AG04449 (cell line): ENCODE measurements at regions not wholly inside any gene's neighbourhood (a gene's known extent, or its start where the extent isn't known, plus 50 kb on each side); places are given as distances from the start of the nearest gene placed in this dataset.
"Not testable (repeated sequence)": the region's sequence is repeated elsewhere in the genome, so short reads cannot be mapped to it uniquely, and the experiment has no call there.

Experiments used
- CTCF ChIA-PET: fragments of 350-600 bp; formaldehyde crosslinking; extraction: SDS; loops from one replicate; lab custom pipeline; 2021; ENCODE audit warnings: antibody characterized with exemption; lab: Yijun Ruan, JAX
- POLR2A ChIA-PET: fragments of 400-600, 350-600 bp; formaldehyde crosslinking; extraction: SDS; loops from one replicate; lab custom pipeline; 2020; ENCODE audit warnings: antibody characterized with exemption, inconsistent platforms; lab: Yijun Ruan, JAX
- DNase-seq: peaks from one replicate; pipeline ENCODE4 v3.0.0-alpha.2; 2010; ENCODE audit warnings: low read depth, low spot score
- H3K4me3 ChIP-seq: 2 replicates; pipeline ENCODE4 v1.5.1; 2011; ENCODE audit warnings: low read depth, mild to moderate bottlenecking, control low read depth, low read length
- TF ChIP-seq, protein P1 (sequence below): IDR thresholded peaks from one replicate; pipeline ENCODE4 v1.5.1; 2011; ENCODE audit warnings: mild to moderate bottlenecking, moderate library complexity, low read length, control low read depth, inconsistent platforms; ENCODE audit not compliant: insufficient read depth; ENCODE audit errors: missing control alignments

DNA sequence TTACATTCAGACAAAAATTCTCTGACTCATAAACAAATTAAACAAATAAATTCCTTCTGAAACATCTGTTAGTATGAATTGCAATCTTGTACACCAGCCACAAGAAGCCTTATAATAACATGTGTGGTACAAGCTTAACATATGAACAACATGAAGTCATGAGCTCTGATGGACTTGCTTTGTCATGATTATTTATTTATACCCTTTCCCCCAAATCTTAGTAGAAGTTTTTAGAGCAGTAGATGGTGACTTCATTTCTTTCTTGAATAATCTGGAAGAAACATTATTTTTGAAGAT lies 633.4 kb downstream of the EPHA3 start:
- TF ChIP-seq, protein P1, sequence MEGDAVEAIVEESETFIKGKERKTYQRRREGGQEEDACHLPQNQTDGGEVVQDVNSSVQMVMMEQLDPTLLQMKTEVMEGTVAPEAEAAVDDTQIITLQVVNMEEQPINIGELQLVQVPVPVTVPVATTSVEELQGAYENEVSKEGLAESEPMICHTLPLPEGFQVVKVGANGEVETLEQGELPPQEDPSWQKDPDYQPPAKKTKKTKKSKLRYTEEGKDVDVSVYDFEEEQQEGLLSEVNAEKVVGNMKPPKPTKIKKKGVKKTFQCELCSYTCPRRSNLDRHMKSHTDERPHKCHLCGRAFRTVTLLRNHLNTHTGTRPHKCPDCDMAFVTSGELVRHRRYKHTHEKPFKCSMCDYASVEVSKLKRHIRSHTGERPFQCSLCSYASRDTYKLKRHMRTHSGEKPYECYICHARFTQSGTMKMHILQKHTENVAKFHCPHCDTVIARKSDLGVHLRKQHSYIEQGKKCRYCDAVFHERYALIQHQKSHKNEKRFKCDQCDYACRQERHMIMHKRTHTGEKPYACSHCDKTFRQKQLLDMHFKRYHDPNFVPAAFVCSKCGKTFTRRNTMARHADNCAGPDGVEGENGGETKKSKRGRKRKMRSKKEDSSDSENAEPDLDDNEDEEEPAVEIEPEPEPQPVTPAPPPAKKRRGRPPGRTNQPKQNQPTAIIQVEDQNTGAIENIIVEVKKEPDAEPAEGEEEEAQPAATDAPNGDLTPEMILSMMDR = no peak
- CTCF ChIA-PET = no interaction called here

DNA sequence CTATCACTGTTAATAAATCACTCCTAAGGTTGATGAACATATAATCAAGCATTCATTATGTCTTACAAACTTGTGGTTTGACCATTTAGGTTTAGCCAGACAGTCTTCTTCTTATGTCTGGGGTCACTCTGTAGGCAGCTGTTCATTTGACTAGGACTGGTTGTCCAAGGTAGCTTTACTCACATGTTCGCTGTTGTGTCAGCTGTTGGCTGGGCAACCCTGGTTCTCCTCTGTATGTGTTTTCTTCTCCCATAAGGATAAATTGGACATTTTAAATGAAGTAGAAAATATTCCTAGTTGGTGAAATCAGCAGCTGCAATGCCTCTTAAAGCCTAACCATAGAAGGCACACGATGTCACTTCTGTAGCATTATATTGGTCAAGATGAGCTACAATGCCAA lies 635.1 kb downstream of the EPHA3 start:
- H3K4me3 ChIP-seq = no peak overlapping the region
- ChIA-PET POLR2A (no interaction called here), CTCF (no interaction called here)
- TF ChIP-seq, protein P1 = no peak
- DNase-seq = no peak

More for the DNA sequence above, 633.4 kb downstream of the EPHA3 start:
- no peak overlapping the region for H3K4me3 ChIP-seq
- POLR2A ChIA-PET = no interaction called here
- DNase-seq = no peak

DNA sequence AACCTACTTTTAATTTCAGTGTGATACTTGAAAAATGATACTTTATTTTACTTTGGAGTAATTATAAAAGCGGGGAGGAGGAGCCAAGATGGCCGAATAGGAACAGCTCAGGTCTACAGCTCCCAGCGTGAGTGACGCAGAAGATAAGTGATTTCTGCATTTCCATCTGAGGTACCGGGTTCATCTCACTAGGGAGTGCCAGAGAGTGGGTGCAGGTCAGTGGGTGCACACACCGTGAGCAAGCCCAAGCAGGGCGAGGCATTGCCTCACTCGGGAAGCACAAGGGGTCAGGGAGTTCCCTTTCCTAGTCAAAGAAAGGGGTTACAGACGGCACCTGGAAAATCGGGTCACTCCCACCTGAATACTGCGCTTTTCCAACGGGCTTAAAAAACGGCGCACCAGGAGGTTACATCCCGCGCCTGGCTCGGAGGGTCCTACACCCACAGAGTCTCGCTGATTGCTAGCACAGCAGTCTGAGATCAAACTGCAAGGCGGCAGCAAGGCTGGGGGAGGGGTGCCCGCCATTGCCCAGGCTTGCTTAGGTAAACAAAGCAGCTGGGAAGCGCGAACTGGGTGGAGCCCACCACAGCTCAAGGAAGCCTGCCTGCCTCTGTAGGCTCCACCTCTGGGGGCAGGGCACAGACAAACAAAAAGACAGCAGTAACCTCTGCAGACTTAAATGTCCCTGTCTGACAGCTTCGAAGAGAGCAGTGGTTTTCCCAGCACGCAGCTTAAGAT lies 640.3 kb downstream of the EPHA3 start:
- CTCF ChIA-PET, POLR2A ChIA-PET, DNase-seq, H3K4me3 ChIP-seq: not testable (repeated sequence)

DNA sequence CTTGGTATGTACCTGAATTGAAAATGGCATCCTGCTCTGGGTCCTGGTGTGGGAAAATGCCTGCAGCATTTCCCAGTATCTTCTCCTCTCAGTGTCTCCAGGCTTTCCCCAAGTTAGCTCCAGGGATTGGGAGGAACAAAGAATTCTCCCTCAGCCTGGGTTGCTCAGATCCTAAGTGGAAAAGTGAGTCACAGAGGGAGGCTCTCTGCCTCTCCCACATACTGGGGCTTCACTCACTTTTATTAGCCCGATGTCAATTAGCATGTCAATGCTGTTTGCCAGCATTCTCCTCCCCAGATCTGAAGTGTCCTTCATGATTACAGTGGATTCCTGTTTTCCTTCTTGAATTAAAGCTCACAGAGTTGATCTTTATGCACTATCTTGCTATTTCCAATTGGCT lies 655.0 kb downstream of the EPHA3 start:
- TF ChIP-seq, protein P1 = no peak

DNA sequence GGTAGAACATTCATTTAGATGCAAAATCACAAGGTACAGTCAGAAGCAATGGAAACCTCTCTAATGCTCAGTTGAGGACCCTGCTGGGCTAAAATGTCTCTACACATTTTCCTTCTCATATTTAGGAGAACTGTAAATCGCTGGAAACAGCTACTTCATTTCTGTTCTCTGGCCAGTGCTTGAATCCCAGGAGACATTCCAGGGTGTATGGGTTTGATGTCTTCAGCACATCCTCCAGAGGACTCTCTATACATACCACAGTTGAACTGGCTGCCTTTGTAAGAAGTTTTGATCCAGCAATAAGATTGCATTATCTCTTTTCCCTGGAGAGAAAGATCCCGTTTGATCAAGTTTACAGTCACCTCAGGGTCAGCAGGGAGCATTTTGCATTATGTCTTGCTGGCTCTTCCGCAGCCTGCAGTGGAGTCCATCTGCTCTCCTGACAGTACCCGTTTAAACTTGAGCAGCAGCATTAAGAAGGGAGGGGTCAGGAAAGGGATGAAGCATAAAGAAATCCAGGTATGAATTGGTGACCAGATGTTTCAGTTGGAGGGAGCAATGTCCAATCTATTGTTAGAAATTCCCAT lies 676.0 kb downstream of the EPHA3 start:
- POLR2A ChIA-PET = no interaction called here

More for the DNA sequence above, 655.0 kb downstream of the EPHA3 start:
- H3K4me3 ChIP-seq = no peak overlapping the region
- no peak for DNase-seq
- ChIA-PET POLR2A (no interaction called here), CTCF (no interaction called here)

DNA sequence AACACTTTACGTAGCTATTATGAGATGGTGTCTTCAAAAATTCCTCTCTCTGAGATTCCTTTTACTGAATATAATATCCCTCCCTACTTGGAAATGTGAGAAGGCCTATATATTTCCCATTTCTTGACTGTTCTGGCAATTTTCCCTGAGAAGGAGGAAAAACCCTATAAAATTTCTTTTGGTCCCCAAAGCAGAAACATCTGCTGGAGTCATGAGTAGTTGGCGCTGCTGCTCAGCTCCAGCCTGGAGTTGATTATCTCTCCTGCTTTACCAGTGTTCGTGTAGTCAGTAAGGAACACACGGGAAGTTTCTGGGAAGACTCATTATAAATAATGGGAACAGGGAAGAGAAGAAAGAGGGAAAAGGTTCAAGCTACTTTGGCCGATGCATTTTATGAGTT lies 680.1 kb downstream of the EPHA3 start:
- TF ChIP-seq, protein P1 = no peak
- H3K4me3 ChIP-seq = no peak overlapping the region
- CTCF ChIA-PET = no interaction called here
- no peak for DNase-seq
- POLR2A ChIA-PET = no interaction called here

More for the DNA sequence above, 676.0 kb downstream of the EPHA3 start:
- TF ChIP-seq, protein P1 = no peak
- CTCF ChIA-PET = no interaction called here
- DNase-seq = no peak
- no peak overlapping the region for H3K4me3 ChIP-seq

DNA sequence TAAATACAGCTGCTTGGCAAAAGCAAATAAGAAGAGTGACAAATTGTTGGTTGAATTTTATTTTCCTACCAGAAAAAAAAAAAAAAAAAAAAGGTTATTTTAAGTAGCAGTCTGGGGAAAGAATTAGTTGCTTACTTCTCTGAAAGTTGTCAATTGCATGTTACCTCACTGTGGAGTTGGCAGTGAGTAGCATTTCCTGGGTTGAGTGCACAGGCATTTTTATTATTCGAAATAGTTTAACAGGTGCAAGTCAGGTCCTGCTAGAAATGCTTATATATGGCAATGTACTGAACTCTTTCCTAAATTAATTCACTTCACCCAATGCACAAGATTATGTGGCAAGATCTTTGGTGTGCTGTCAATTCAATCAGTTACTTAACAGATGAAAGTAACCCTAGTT lies 680.6 kb downstream of the EPHA3 start:
- POLR2A ChIA-PET = no interaction called here
- DNase-seq = no peak
- TF ChIP-seq, protein P1 = no peak
- CTCF ChIA-PET = no interaction called here
- no peak overlapping the region for H3K4me3 ChIP-seq
